HEK293 (cell line): ENCODE measurements at regions not wholly inside any gene's neighbourhood (a gene's known extent, or its start where the extent isn't known, plus 50 kb on each side); places are given as distances from the start of the nearest gene placed in this dataset.

Experiments used
- CTCF ChIA-PET: fragments of 350-600 bp; formaldehyde crosslinking; extraction: SDS; loops from one replicate; lab custom pipeline; 2021; ENCODE audit warnings: antibody characterized with exemption; lab: Yijun Ruan, JAX
- POLR2A ChIA-PET: fragments of 300-600 bp; formaldehyde crosslinking; extraction: SDS; loops from one replicate; lab custom pipeline; 2020; ENCODE audit warnings: antibody characterized with exemption, inconsistent platforms; lab: Yijun Ruan, JAX
- H3K27ac ChIP-seq: fragments of 200-500 bp; sonication (Bioruptor generic); 2 replicates; pipeline ENCODE4 v1.5.1; 2014; ENCODE audit warnings: low read depth, low read length, control low read depth, inconsistent platforms; ENCODE audit errors: extremely low read depth
- H3K36me3 ChIP-seq, 2 experiments: fragments of 200-500 bp in 1 of 2; sonication (Bioruptor generic) in 1 of 2; 1 replicate in 1 of 2; 2 replicates in 1 of 2; pipeline ENCODE4 v1.5.1; 2014 to 2017; ENCODE audit warnings: inconsistent platforms in 2 of 2, low read length in 2 of 2; ENCODE audit not compliant: control insufficient read depth in 2 of 2, insufficient read depth in 1 of 2
- H3K4me1 ChIP-seq: fragments of 200-500 bp; sonication (Bioruptor generic); 2 replicates; pipeline ENCODE4 v1.5.1; 2014; ENCODE audit warnings: mild to moderate bottlenecking, low read length, inconsistent platforms; ENCODE audit not compliant: control insufficient read depth, insufficient read depth
- H3K4me3 ChIP-seq: 2 replicates; pipeline ENCODE4 v1.5.1; 2011; ENCODE audit warnings: low read depth, mild to moderate bottlenecking, control low read depth, low read length, moderate library complexity
- H3K9me3 ChIP-seq: fragments of 200-500 bp; sonication (Bioruptor generic); 2 replicates; pipeline ENCODE4 v1.5.1; 2014; ENCODE audit warnings: low read depth, low read length, inconsistent platforms; ENCODE audit not compliant: control insufficient read depth, insufficient read depth
- KLF1 ChIP-seq: fragments of 450-650 bp; formaldehyde crosslinking; IDR thresholded peaks from 2 replicates; pipeline ENCODE4 v1.5.1; 2016; ENCODE audit warnings: missing biosample characterization, missing genetic modification characterization
- KLF7 ChIP-seq: fragments of 450-650 bp; formaldehyde crosslinking; IDR thresholded peaks from 2 replicates; pipeline ENCODE4 v1.5.1; 2016; ENCODE audit warnings: missing biosample characterization, missing genetic modification characterization, borderline replicate concordance
- PRDM1 ChIP-seq: fragments of 450-650 bp; formaldehyde crosslinking; IDR thresholded peaks from 2 replicates; pipeline ENCODE4; 2016; ENCODE audit warnings: missing biosample characterization, missing genetic modification characterization
- SP2 ChIP-seq: fragments of 450-650 bp; formaldehyde crosslinking; IDR thresholded peaks from 2 replicates; pipeline ENCODE4 v1.5.1; 2016; ENCODE audit warnings: missing biosample characterization, missing genetic modification characterization
- ZBTB7A ChIP-seq: fragments of 450-650 bp; formaldehyde crosslinking; IDR thresholded peaks from 2 replicates; pipeline ENCODE4 v1.5.1; 2016; ENCODE audit warnings: low read depth, missing biosample characterization, missing genetic modification characterization
- ZFP3 ChIP-seq: fragments of 450-650 bp; formaldehyde crosslinking; IDR thresholded peaks from 2 replicates; pipeline ENCODE4 v1.5.1; 2016; ENCODE audit warnings: low read depth, missing biosample characterization, missing genetic modification characterization
- ZIC2 ChIP-seq: fragments of 450-650 bp; formaldehyde crosslinking; IDR thresholded peaks from 2 replicates; pipeline ENCODE4 v1.5.1; 2016; ENCODE audit warnings: missing biosample characterization, missing genetic modification characterization
- ZNF114 ChIP-seq: fragments of 450-650 bp; formaldehyde crosslinking; IDR thresholded peaks from 2 replicates; pipeline ENCODE4 v1.5.0; 2017; ENCODE audit warnings: missing biosample characterization, missing genetic modification characterization
- ZNF175 ChIP-seq: fragments of 450-650 bp; formaldehyde crosslinking; IDR thresholded peaks from 2 replicates; pipeline ENCODE4 v1.5.1; 2016; ENCODE audit warnings: missing biosample characterization, missing genetic modification characterization
- ZNF211 ChIP-seq: fragments of 450-650 bp; formaldehyde crosslinking; IDR thresholded peaks from 2 replicates; pipeline ENCODE4 v1.5.1; 2016; ENCODE audit warnings: low read depth, missing biosample characterization, missing genetic modification characterization
- ZNF426 ChIP-seq: fragments of 450-650 bp; formaldehyde crosslinking; IDR thresholded peaks from 2 replicates; pipeline ENCODE4 v1.5.1; 2017; ENCODE audit warnings: missing biosample characterization, missing genetic modification characterization, mild to moderate bottlenecking, inconsistent platforms, moderate library complexity
- ZNF529 ChIP-seq: fragments of 450-650 bp; formaldehyde crosslinking; IDR thresholded peaks from 2 replicates; pipeline ENCODE4 v1.5.1; 2017; ENCODE audit warnings: missing genetic modification characterization, missing biosample characterization; ENCODE audit not compliant: insufficient replicate concordance
- ZNF560 ChIP-seq: fragments of 450-650 bp; formaldehyde crosslinking; IDR thresholded peaks from 2 replicates; pipeline ENCODE4 v1.5.1; 2017; ENCODE audit warnings: missing biosample characterization, missing genetic modification characterization, borderline replicate concordance
- ZNF585B ChIP-seq: fragments of 450-650 bp; formaldehyde crosslinking; IDR thresholded peaks from 2 replicates; pipeline ENCODE4 v1.5.1; 2016; ENCODE audit warnings: missing biosample characterization, missing genetic modification characterization
- ZNF837 ChIP-seq: fragments of 450-650 bp; formaldehyde crosslinking; IDR thresholded peaks from 2 replicates; pipeline ENCODE4 v1.5.1; 2016; ENCODE audit warnings: missing biosample characterization, missing genetic modification characterization
- ZXDB ChIP-seq: fragments of 450-650 bp; formaldehyde crosslinking; IDR thresholded peaks from 2 replicates; pipeline ENCODE4 v1.5.1; 2016; ENCODE audit warnings: missing biosample characterization, missing genetic modification characterization
- TF ChIP-seq, protein P1 (sequence below): fragments of 450-650 bp; formaldehyde crosslinking; IDR thresholded peaks from 2 replicates; pipeline ENCODE4 v1.5.1; 2016; ENCODE audit warnings: missing biosample characterization, missing genetic modification characterization, borderline replicate concordance
- TF ChIP-seq, protein P2 (sequence below): fragments of 450-650 bp; formaldehyde crosslinking; IDR thresholded peaks from 2 replicates; pipeline ENCODE4 v1.5.1; 2017; ENCODE audit warnings: missing biosample characterization, mild to moderate bottlenecking, missing genetic modification characterization, moderate library complexity
- TF ChIP-seq, protein P3 (sequence below): fragments of 450-650 bp; formaldehyde crosslinking; IDR thresholded peaks from 2 replicates; pipeline ENCODE4 v1.5.1; 2016; ENCODE audit warnings: missing biosample characterization, missing genetic modification characterization
- TF ChIP-seq, protein P4 (sequence below): fragments of 450-650 bp; formaldehyde crosslinking; IDR thresholded peaks from 2 replicates; pipeline ENCODE4 v1.5.1; 2017; ENCODE audit warnings: missing biosample characterization, missing genetic modification characterization

DNA sequence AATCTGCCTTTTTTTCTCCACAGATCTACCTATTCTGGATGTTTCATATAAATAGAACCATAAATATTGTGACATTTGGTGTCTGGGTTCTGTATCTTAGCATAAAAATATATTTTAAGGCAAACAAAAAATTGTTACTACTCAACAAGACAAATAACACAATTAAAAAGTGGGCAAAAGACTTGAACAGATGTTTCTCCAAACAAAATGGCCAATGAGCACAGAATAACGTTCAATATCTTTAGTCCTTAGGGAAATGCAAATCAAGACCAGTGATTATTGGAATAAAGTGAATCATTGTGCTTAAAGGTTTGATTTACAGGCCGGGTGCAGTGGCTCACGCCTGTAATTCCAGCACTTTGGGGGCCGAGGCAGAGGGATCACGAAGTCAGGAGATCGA, 1331.3 kb downstream of the AACS start:
- H3K27ac ChIP-seq: no peak overlapping the region
- H3K9me3 ChIP-seq: 0 out of 2 replicates have a peak, but pooled peaks cover 2% of the 10 kb centered on the region
- ChIA-PET CTCF (no interaction called here), POLR2A (no interaction called here)
- H3K4me3 ChIP-seq: no peak overlapping the region
- H3K4me1 ChIP-seq: no peaks in the 10 kb centered on the region
- H3K36me3 ChIP-seq: no peaks in the 10 kb centered on the region
- no peak for TF ChIP-seq ZNF837
- TF ChIP-seq KLF7 (tag by site-specific recombination): no peak
- no peak for TF ChIP-seq ZXDB (tag by site-specific recombination)
- no peak for TF ChIP-seq SP2
- TF ChIP-seq ZBTB7A (tag by site-specific recombination): no peak
- TF ChIP-seq, protein P1, sequence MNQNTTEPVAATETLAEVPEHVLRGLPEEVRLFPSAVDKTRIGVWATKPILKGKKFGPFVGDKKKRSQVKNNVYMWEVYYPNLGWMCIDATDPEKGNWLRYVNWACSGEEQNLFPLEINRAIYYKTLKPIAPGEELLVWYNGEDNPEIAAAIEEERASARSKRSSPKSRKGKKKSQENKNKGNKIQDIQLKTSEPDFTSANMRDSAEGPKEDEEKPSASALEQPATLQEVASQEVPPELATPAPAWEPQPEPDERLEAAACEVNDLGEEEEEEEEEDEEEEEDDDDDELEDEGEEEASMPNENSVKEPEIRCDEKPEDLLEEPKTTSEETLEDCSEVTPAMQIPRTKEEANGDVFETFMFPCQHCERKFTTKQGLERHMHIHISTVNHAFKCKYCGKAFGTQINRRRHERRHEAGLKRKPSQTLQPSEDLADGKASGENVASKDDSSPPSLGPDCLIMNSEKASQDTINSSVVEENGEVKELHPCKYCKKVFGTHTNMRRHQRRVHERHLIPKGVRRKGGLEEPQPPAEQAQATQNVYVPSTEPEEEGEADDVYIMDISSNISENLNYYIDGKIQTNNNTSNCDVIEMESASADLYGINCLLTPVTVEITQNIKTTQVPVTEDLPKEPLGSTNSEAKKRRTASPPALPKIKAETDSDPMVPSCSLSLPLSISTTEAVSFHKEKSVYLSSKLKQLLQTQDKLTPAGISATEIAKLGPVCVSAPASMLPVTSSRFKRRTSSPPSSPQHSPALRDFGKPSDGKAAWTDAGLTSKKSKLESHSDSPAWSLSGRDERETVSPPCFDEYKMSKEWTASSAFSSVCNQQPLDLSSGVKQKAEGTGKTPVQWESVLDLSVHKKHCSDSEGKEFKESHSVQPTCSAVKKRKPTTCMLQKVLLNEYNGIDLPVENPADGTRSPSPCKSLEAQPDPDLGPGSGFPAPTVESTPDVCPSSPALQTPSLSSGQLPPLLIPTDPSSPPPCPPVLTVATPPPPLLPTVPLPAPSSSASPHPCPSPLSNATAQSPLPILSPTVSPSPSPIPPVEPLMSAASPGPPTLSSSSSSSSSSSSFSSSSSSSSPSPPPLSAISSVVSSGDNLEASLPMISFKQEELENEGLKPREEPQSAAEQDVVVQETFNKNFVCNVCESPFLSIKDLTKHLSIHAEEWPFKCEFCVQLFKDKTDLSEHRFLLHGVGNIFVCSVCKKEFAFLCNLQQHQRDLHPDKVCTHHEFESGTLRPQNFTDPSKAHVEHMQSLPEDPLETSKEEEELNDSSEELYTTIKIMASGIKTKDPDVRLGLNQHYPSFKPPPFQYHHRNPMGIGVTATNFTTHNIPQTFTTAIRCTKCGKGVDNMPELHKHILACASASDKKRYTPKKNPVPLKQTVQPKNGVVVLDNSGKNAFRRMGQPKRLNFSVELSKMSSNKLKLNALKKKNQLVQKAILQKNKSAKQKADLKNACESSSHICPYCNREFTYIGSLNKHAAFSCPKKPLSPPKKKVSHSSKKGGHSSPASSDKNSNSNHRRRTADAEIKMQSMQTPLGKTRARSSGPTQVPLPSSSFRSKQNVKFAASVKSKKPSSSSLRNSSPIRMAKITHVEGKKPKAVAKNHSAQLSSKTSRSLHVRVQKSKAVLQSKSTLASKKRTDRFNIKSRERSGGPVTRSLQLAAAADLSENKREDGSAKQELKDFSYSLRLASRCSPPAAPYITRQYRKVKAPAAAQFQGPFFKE: no peak
- TF ChIP-seq ZNF585B (tag by site-specific recombination): no peak
- TF ChIP-seq ZNF211: no peak
- no peak for TF ChIP-seq ZNF426 (tag by site-specific recombination)
- no peak for TF ChIP-seq ZNF560 (tag by site-specific recombination)
- TF ChIP-seq, protein P2, sequence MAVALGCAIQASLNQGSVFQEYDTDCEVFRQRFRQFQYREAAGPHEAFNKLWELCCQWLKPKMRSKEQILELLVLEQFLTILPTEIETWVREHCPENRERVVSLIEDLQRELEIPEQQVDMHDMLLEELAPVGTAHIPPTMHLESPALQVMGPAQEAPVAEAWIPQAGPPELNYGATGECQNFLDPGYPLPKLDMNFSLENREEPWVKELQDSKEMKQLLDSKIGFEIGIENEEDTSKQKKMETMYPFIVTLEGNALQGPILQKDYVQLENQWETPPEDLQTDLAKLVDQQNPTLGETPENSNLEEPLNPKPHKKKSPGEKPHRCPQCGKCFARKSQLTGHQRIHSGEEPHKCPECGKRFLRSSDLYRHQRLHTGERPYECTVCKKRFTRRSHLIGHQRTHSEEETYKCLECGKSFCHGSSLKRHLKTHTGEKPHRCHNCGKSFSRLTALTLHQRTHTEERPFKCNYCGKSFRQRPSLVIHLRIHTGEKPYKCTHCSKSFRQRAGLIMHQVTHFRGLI (tag by site-specific recombination): no peak
- TF ChIP-seq, protein P3, sequence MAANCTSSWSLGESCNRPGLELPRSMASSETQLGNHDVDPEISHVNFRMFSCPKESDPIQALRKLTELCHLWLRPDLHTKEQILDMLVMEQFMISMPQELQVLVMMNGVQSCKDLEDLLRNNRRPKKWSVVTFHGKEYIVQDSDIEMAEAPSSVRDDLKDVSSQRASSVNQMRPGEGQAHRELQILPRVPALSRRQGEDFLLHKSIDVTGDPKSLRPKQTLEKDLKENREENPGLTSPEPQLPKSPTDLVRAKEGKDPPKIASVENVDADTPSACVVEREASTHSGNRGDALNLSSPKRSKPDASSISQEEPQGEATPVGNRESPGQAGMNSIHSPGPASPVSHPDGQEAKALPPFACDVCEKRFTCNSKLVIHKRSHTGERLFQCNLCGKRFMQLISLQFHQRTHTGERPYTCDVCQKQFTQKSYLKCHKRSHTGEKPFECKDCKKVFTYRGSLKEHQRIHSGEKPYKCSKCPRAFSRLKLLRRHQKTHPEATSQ (tag by site-specific recombination): no peak
- TF ChIP-seq, protein P4, sequence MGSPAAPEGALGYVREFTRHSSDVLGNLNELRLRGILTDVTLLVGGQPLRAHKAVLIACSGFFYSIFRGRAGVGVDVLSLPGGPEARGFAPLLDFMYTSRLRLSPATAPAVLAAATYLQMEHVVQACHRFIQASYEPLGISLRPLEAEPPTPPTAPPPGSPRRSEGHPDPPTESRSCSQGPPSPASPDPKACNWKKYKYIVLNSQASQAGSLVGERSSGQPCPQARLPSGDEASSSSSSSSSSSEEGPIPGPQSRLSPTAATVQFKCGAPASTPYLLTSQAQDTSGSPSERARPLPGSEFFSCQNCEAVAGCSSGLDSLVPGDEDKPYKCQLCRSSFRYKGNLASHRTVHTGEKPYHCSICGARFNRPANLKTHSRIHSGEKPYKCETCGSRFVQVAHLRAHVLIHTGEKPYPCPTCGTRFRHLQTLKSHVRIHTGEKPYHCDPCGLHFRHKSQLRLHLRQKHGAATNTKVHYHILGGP (tag by site-specific recombination): no peak
- no peak for TF ChIP-seq ZFP3
- TF ChIP-seq ZNF114: no peak
- no peak for TF ChIP-seq ZNF529 (tag by site-specific recombination)
- no peak for TF ChIP-seq PRDM1 (tag by site-specific recombination)
- TF ChIP-seq ZIC2 (tag by site-specific recombination): no peak
- no peak for TF ChIP-seq ZNF175 (tag by site-specific recombination)
- no peak for TF ChIP-seq KLF1 (tag by site-specific recombination)
